Fibroblast of peridontal ligament (primary cell): ENCODE measurements at regions not wholly inside any gene's neighbourhood (a gene's known extent, or its start where the extent isn't known, plus 50 kb on each side); places are given as distances from the start of the nearest gene placed in this dataset.

Experiments
- DNase-seq: peaks from one replicate; pipeline ENCODE4 v3.0.0-alpha.2; 2010; ENCODE audit errors: extremely low read depth

DNA sequence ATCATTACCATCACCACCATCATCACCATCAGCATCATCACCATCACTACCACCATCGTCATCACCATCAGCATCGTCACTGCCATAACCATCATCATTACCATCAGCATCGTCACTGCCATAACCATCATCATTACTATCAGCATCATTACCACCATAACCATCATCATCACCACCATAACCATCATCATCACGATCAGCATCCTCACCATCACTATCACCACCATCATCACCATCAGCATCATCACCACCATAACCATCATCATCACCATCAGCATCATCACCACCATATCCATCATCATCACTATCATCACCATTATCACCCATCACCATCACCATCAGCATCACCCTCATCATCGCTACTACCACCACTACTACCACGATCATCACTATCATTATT, 493.9 kb upstream of the TBX3 start:
- no peak for DNase-seq

DNA sequence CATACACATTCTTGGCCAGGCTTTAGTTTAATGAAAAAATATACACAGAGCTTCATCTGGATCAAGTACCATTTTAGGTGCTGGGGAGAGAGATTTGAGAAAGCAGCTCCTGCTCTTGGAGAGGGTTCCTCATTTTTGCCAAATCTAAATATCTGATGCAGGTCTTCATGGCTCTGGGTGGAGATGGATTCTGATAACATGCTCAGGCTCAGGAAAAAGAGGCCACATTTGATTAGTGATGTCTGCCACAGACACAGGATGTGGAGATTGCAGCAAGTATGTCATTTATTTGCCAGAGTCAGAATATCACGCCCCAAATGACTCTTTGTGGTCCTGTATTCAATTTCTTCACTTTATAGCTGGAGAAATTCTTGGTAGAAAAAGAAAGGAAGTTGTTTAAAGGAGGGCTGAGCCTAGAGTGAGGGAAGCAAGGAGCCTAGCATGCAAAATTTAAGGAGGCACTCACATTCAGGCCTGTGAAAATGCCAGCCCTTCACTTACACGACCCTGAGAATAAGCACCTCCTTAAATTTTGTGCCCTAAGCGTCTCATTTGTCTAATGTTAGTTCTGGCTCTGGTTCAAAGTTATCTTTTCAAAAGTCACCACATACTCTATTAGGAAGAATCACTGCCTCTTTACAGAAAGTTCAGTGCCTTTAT, 492.9 kb upstream of the TBX3 start:
- no peak for DNase-seq

DNA sequence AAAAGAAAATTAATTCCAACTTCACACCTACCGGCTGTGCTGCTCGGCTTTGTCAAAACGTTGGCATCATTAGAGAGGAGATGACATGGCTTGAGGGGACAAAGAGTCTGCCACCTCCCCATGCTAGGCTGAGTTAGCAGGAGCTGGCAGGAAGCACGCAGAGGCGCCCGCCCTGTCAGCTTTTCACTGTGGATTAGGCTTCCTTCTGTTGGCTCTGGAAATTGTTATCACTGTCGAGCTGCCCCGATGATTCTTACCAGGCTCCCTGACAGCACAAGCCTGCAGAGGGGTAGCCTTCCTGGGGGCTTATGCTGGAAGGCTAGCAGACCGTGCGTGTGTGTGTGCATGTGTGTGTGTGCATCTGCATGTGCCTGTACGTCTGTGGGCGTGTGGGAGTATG, 490.9 kb upstream of the TBX3 start:
- DNase-seq = no peak

DNA sequence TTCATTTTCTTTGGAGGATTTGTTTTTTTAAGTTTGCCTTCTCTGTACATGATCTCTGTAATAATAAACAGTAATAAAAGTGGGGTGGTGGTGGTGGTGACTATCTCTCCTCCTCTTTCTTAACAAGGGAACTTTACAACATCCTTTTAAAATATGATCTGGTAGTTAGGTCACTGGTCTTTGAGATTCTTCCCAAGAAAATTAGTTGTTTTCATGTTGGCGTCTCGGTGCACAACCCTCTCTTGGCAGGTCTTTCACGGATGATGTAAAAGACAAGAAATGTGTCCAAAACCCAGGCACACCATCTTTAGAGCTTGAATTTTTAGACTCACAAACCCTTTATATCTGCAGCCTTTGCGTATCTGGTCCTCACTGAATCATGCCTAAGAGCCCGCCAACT, 488.5 kb upstream of the TBX3 start:
- peak; percentile 88 for DNase-seq

DNA sequence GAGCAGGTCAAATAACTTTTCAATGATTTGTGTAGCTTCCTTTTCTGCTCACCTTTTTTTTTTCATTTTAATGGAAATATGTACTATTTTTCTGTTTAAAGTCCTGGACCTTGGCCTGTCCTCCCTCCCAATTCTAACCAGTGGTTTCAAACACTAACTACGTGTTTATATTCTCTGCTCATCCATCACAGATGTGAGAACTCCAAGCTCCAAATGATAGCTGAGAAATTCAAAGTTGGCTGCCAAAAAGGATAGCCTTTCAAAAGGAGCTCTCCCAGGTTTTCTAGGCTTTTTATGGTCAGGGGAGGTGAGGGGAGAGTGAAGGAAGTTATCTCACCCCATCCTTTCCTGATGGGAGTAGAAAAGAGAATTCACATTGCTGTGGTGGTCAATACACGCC, 486.0 kb upstream of the TBX3 start:
- DNase-seq = no peak

DNA sequence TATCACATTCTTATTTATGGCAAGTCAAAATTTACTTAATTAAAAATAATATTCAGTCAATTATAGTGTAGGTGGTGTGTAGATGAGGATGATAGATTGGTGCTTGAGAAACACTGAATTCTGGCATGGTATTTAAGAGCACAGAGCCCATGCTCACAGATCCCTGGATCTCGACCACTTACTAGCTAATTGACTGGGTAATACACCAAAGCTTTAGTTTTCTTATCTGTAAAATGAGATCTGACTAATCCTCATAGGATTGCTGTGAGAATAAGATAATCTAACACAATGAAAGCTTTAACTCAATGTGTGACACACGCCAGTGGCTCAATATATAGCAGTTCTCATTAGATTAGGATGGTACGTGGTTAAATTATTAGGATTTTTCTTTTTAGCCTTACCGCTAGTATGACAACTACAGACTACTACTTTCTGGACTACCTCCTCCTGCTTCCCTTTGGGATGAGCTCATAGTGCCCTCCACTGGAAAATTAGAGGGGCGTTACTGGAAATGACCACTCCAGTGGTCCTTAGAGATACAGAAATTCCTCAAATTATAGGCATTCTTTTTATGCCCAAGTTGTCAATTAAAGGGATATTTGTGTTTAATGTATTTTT, 482.8 kb upstream of the TBX3 start:
- peak; percentile 65 for DNase-seq

DNA sequence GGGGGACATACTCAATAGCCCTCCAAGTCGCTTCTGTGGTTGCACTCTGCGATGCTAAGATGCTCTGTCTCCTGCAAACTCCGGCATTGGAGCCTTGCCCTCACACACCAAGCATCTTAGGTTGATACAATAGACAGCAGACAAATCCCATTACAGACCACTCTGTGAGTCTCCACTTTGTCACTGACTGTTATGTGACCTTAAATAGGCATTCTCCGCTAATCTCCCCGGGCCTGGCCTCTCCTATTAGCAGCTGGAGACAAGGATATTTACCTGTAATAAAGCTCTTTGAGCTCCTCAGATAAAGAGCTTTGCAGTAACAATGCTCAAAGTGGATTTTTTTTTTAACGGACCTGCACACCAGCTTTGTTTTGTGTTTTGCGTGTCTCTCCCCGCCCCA, 479.7 kb upstream of the TBX3 start:
- DNase-seq = no peak

DNA sequence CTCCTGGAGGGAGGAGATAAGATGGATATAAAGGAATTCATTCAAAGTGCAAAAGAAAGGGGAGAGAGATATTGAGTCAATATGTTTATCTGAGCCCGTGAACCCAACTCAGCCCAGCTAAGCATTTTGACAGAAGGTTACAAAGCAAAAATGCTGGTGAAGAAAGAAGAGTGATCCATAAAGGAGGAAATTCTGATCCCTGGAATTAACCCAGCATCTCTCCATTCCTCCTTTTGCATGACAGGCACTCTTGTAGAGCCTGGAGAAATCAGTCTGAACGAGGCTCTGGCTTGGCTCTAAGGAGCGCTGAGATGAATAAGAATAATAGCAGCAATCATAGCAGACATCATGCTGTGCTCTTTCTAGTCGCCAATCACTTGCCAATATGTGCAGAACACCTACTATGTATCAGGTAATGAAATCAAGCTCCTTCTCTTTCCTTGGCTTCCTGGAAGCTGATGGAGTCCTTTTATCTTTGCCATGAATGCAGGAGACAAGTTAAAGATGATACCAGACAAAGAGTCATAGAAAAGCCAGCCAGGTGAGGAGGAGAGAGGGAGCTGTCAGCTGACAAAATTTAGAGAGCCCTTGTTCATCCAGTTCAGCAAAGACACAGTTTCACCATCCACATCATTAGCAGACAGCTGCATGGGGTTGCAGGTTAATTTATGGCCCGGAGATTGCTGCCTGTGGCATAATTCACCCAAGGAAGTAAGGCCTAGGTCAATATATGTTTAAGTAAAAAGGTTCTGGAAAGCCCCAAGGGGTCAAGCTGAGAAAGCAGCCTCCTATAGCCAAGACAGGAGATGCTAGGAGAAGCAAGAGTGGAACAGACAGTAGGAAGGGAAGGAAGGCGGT, 476.5 kb upstream of the TBX3 start:
- DNase-seq = no peak

DNA sequence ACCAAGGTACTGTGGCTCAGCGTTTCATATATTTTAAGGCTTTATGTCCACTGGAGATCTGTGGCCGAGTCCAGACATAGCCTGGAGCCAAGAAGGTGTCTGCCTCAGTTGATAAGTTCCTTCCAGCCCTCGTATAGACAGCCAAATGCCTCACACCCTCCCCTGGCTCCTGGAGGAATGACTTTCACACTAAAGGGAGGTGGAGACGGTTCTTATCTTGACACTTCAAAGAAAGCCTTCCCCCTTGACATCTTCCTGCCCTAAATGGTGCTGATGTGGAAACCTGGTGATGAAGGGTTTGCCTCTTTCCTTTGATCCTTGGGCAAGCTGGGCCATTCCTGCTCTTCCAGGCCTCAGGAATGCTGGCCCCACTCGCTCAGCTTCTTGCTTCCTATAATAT, 474.8 kb upstream of the TBX3 start:
- no peak for DNase-seq

DNA sequence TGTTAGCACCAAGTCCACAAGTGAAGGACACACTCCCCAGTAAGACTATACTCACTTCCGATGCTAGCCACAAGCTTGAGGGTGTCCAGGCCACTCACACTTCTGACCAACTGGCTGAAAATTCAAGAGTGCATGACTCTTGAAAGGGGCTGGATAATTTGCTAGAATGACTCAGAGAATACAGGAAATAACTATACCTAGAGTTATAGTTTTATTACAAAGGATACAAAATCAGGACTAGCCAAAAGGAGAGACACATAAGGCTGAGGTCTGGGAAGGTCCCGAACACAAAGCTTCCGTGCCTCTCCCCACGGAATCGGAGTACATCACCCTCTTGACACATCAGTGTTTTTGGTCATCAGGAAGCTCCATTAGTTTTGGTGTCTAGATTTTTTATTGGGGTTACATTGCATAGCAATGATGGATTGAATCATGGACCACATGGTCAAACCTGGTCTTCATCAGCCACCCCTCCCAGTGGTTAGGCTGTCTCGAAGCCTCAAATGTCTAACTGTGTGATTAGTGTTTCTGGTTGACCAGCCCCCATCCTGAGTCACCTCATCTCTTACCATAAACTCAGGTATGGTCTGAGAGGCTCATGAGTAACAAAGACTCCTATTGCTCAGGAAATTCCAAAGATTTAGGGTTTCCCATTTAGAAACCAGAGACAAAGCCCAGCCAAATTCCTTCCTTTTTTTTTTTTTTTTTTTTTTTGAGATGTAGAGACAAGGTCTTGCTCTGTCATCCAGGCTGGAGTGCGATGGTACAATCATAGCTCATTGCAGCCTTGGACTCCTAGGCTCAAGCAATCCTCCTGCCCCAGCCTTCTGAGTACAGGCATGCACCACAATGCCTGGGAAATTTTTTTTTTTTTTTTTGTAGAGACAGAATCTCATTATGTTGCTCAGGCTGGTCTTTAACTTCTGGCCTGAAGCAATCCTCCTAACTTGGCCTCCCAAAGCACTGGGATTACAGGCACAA, 472.0 kb upstream of the TBX3 start:
- peak; percentile 62 for DNase-seq

DNA sequence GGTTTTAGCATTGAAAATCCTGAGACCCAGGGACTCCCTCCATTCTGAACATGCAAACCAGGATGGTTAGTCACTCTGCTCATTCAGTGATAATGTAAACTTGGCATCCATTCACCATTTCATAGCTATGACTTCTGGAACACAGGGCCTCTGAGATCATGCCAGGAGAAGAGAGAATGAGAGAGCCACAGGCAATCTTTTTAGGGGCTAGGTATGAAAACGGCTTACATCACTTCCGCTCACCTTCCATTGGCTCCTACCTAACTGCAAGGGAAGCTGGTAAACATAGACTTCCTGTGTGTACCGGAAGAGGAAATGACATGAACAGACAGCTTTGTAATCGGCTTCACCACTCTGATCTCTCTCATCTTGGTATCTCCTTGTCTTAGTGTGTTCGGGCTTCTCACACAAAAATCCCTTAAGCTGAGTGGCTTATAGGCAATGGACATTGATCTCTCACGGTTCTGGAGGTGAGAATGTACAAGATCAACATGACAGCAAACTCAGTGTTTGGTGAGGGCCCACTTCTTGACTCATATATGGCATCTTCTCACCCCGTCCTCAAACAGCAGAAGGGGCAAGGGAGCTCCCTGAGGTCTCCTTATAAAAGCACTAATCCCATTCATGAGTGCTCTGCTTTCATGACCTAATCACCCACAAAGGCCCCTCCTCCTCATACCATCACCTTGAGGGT, 465.9 kb upstream of the TBX3 start:
- peak; percentile 96 for DNase-seq

DNA sequence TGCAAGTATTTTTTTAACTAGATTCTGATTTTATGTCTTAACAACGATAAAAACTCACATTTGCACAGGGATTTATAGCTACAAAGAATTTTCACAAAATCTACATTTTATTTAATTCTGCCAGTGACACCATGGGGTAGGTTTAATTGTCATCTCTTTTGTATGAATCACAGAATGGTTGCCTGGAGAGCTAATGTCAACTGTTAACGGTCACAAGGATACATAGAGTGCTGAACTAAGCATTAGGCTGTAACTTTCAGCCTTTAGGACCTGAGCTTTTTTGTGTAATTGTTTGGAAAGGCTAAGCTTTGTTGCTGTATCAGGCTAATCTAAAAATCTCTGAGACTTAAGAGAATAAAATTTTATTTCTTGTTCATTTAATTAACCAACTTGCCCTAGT, 465.3 kb upstream of the TBX3 start:
- no peak for DNase-seq

DNA sequence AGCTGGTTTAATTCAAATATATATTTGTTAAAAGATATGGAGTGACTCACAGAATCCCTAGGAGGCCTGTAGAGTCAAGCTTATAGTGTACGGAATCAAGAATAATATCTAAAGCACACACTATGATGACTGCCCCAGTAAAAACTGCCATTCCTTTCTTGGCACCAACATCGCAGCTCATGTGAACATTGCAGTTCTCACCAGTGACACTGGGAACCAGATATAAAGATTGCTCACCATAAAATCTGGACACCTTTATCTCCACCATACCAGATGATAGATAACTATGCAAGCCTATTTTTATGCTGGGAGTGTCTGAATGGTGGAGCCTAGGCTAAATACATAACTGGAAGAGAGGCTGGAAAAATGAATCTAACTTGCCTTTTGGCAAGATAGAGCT, 463.9 kb upstream of the TBX3 start:
- no peak for DNase-seq

DNA sequence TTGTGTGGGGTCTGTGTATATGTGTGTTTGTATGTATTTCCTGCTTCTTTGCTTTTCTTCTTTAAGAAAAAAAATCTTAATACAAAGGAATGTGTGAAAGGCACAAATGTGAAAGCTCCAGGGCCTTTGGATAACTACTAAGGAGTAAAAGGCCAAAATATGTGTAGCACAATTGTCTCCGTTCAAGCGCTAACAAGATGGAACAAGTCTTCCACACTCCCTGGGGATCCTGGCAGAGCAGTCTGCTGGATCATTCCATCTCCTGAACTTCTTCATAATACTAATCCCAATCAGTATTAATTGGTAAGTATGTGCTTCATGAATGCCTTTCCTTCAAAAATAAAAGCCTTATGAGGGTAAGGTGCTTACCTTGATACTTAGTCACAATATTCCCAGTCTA, 462.5 kb upstream of the TBX3 start:
- DNase-seq = no peak

DNA sequence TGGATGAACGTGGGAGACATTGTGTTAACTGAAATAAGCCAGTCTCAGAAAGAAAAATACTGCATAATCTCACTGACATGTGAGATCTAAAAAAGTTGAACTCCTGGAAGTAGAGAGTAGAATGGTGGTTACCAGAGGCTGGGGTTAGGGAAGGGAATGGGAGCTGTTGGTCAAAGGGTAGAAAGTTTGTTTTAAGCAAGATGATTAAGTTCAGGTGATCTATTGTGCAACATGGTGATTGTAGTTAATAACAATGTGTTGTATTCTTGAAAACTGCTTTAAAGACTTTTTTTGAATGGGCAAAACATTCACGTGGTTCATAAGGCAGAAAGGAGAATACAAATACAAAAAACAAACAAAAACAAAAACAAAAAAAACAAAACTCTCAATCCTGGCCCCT, 460.4 kb upstream of the TBX3 start:
- no peak for DNase-seq

DNA sequence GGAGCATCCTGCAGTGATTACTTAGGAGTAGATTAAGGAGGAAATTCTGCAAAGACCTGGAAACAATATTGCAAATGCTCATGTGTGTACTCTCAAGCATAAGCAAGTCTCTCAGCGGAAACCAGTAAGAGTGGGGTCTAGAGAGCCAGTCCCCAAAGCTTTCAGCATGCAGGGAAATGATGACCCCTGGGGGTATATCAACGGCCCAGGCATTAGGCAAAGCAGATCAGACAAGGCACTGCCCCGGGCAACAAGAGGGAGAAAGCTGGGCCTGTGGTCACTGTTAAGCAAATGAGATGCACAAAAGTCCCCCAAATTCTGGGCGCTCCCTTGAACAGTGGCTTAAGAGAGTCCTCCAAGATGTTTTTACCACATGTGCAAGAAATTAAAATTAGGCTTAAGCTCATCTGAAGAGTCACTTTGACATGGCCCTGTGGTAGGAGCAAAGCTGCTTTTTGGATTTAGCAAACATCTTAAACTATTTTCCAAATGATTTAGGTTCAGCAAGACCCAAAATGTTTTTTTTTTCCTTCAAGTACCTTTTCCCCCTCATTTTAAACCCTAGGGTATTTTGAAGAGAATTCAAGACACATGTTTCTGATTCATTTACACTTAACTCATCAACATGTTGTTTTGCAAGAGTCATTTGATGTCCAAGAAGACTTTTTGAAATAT, 457.1 kb upstream of the TBX3 start:
- DNase-seq = no peak

DNA sequence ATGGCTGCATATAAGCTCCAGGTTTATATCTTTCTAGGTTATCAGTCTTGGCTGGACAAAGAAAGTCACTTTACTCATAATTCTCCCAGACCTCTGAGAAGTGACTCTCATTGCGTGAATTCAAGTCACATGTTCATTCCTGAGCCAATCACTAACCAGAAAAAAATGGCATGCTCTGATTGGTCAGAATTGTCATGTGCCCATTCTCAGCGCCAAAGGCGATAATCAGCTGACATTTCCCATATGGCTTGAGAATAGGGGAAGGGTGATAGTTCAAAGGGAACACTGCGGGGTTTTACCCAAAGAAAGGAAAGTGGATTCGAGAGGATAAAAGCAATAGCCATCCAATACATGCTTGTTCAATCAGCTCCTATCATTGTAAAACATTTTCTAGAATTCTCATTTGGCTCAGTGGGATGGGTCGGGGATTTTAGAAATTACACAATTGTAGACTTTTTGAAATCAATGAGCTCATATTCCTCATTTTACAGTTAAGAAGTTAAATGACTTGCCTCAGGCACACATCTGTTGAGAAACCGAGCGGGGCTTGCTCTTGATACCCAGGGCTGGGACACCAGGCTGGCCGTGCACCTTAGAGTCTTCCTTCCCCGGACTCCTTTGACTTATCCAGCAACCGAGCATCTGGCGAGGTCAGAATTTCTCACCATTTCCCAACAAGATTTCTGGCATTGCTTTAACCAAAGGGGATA, 454.0 kb upstream of the TBX3 start:
- peak; percentile 16 for DNase-seq

DNA sequence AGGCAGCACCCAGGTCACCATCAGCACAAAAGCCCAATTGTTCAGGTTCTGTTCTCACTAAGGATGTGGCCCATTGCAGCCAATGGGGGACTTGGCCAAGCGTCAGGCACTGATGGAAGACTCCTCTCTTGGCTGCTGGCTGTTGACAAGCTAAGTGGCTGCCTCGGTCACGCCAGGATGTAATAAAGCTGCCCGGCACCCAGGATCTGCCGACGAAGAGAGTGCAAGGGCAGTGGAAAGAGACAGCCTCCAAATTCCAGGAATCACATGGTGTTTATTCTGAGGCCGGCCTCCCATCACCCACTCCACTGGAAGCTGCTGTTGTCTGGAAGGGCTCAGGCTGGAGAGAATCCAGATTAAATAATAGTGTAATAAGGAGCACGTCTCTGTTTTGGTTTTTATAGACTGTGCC, 451.8 kb upstream of the TBX3 start:
- peak; percentile 56 for DNase-seq

DNA sequence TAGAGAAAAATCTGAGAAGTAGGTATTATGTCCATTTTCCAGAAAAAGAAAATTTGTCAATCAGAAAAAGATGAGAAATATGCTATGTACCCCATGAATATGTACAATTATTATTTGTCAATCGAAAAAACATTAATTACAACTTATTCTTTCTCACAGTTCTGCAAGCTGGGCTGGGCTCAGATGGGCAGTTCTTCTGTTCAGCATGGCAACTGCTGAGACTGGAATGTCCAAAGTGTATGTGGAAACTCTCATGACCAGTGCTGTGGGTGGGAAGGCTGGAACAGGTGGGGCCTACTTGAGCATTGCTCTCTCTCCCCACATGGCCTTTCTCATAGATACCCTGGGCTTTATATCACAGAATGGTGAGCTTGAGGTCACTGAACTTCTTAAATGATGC, 450.3 kb upstream of the TBX3 start:
- no peak for DNase-seq

DNA sequence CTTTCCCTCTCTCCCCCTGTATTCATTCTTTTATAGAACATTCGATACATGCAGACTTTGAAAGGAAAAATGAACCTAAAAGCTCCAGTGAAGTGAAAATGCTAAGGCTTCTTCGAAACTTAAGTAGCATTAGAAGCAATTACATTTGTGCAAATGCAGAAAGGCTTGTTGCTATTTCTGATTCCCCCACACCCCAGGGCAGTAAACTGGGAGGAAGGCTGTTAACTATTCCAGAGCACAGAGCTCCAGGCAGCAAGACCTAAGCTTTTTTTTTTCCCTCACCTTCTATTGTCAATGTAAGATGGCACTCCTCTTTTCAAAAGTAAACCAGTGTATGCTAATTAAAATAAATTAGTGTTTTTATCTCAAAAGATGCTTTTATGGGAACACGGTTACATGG, 448.9 kb upstream of the TBX3 start:
- DNase-seq = no peak
